GM19035 (cell line): ENCODE measurements at regions not wholly inside any gene's neighbourhood (a gene's known extent, or its start where the extent isn't known, plus 50 kb on each side); places are given as distances from the start of the nearest gene placed in this dataset.

Experiments used
- ATAC-seq: cut with Tn5 transposase; IDR thresholded peaks from one replicate; pipeline ENCODE4 v1.9.1; 2021; ENCODE audit not compliant: unreplicated experiment

DNA sequence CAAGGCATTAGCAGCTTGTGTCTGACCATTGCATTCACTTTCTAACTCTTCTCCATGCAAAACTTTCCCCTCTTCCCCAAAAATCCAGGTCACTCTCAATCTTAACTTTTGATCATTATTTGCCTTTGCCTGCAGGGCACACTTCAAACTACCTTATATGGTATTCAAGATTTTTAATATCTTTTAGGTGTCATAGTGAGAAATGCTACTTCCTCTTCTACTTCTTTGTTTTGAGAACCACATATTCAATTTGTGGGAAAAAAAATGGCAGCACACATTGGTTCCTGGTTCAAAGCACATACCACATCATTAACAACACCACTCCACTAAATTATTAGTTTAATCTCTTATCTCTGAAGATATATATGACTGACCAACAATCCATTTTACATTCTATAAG, 1267.0 kb upstream of the CITED2 start:
- ATAC-seq = no peak

DNA sequence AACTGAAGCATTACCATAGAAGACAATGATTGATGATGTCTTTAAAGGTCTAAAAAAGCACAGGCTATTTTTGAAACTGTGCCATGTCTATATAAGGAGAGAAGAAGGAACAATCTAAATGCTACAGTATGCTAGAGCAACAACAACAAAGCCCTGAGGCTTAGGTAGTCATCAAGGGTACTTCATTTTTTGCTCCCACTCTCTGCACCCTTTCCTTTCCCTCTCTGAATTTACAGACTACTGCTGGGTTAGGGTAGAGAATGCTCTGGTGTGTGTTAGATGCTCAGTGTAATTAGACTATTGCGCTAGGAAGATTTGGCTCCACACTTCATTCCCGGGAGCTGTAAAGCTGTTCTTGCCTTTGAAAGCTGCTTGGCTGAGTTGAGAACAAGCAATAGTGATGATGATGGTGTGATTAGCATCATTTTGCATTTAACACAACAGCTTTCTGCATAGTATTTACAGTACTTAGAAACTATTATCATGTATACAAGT, 1262.5 kb upstream of the CITED2 start:
- ATAC-seq = no peak

DNA sequence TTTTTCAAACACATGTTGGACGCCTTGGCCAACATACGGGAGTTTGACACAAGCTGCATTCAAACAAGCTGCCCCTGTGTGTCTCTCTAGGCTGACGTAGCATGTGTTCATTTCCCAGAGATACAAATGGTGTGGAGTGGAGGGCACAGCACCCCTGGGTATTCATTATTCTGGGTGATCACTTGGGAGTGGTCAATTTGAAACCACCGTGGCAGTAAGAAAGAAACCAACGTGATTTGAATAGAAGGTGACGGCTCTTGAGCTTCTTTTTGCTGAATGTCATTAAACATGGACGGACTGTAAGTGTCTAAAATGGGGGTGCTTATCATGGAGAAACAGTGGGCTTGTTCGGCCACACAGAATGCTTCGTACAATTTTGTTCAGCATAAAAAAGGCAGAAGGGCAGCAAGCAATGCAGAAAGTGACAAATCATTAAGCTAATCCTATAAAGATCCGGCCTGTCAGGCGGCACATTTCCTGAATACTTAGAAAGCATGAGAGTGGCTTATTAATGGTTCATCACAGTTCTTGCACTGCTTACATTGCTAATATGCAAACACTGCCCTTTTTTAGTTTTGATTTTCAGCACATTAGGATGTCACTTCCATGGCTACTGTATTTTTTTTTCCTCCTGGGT, 1261.9 kb upstream of the CITED2 start:
- no peak for ATAC-seq

DNA sequence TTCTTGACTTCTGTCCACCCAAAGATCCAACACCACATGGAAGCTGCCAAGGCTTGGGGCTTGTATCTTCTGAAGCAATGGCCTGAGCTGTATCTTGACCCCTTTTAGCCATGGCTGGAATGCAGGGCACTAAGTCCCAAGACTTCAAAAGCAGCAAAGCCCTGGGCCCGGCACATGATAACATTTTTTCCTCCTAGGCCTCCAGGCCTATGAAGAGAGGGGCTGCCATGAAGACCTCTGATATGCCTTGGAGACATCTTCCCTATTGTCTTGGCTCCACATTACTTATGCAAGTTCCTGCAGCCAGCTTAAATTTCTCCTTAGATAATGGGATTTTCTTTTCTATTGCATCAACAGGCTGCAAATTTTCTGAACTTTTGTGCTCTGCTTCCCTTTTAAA, 1252.6 kb upstream of the CITED2 start:
- ATAC-seq = no peak

DNA sequence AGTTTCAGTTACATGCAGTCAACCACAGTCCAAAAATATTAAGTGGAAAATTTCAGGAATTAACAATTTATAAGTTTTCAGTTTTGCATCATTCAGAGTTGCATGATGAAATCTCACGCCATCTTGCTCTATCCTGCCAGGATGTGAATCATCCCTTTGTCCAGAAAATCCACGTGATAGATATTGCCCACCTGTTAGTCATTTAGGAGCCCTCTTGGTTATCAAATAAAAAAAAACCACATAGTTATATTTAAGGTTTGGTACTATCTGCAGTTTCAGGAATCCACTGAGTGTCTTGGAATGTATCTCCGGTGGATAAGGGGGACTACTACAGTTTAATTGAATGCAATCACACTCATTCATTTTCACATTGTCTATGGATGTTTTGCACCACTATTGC, 1249.0 kb upstream of the CITED2 start:
- ATAC-seq = no peak

DNA sequence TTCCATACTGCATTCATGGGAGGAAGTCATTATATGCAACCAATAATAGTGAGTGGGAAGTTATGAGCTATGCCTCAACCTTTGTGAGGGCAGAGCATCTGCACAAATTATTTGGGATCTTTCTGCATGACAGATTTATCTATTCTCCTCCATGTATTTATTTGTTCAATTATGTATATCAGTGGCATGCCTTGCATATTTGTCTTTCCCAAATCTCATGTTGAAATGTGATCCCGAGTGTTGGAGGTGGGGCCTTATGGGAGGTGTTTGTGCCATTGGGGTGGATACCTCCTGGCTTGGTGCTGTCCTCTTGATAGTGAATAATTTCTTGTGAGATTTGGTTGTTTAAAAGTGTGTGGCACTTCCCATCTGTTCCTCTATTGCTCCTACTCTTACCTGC, 1246.0 kb upstream of the CITED2 start:
- no peak for ATAC-seq

DNA sequence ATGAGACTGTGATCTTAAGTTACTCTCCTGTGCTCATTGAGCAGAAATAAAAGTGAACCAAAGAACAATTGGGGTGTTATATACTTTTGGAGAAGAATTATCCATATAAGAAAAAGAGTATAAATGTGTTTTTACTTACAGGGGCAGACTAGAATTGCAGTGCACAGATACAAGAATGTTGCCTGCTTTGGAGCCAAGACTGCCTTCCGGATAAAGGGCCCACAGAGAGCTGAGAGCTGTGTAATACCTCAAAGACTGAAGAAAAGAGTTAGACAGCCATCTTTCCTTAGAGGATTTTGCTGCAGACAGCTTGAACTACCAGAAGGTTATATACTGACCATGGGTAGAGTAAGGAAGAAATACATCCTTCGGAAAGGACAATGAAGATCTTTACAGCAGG, 1235.5 kb upstream of the CITED2 start:
- no peak for ATAC-seq

DNA sequence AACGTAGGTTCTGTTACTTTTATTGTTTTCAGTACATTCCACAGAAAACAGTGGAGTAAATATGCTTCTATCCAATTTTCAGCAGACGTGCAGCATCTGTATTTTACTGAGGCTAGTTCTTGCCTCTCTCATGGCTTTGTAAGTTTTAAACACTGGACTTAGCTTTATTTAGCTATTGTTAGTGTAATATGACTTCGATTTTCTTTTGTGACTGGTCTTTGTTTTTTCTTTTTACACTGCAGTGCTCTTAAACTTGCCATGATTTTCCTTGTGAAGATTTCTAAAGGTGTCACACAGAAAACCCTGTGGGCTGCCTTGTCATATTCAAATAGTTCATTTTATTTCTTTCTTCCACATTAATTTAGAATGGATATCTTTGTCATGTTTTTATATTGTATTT, 1234.9 kb upstream of the CITED2 start:
- ATAC-seq = no peak

DNA sequence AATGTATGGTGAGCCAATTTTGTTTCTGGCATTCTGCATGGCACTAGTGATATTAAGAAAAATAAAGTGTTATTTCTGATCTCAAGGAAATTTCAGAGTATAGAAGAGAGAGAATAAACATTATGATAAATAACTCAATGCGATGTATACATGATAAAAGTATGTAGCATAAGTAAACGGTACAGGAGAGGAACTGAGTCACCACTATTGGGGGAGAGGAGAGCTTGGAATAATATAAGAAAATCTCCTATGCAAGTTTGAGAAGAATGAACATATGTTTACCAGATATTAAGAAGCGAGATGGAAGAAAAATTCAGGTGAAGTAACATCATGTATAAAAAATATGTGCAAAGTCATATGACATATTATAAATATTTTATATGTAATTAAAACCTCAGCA, 1230.3 kb upstream of the CITED2 start:
- ATAC-seq = no peak

DNA sequence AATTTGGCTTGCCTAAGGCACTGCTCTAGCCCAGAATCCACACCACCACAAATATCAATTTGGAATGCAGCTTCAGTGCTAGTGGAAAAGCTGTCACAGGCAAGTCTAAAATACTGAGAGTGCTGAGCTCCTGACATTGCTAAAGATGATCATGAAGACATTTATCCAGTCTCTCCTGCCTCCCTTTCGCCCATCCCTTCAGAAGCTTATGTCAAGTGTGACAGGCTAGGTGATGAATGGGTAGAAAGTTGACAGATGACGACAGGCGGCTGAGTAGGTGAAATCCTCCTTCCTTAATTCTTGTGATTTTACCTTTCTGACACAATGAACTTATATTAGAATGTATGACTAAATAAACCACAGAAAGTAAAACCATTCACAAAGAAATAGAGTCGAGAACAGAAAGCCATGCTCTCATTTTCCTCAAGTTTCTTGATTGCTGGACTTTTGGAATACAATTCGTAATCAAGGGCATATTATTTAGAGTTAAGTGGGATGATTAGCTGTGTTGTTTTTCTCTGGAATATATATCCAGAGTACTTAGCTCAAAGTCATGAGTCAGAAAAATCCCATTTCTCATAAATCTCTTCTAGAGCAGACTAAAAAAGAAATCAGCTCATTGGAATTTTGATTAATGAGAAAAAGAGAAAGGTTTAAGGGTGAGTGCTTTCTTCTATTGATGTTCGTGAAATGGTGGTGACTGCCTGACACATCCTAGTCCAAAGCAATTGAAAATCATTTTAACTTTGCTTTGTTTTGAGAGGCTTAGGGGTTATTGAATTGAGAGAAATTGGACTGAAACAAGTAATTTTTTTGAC, 1228.2 kb upstream of the CITED2 start:
- no peak for ATAC-seq

DNA sequence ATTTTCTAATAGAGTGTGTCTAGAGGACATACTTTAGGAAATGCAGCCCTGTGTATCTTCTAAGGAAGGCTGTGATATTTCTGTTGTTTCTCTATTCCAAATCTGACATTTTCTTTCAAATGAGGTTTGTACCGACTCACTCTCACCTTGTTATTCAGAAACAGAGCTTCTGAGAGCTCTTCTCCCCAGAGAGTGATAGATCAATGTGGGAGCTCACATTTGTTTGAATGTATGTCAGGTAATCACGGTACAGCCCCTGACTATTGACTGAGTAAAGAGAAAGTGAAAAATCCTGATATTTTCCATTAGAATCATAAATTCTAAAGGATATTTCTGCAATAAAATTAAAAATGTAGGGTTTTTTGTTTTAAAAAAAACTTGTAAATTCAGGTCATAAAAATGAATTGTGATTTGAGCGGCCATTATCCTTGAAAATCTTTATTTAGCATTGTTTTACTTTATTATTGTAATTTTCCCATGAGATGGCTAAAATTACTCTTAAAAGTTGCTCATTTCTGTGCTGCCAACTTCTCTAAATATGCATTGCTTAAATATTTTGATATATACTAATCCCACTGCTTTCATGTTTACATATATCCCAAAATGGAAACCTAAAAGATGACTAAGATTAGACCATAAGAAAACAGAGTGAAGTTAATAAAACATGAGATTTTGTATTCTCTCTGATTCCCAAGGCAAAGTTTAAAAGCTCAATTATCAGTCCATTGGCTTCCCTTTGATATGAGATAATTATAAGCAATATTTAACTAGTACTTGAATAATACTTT, 1226.8 kb upstream of the CITED2 start:
- ATAC-seq = no peak

DNA sequence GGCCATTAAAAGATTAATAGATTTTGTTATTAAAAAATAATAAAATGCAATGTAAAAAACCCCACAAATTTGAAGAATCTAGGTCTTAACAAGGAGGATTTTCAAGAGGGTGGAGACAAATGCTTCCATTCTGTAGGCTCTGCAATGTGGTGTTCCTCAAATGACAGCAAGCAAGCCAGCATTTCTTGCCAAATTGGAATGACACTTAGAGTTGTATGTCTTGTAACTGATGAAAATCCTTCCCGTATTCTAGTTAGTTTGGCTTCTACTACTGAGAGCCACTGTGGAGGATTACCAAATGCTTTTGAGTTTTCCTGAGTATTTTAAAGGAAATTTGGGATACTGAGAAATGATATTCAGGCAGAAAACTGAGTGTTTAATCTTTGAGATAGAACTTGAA, 1225.5 kb upstream of the CITED2 start:
- ATAC-seq = no peak

DNA sequence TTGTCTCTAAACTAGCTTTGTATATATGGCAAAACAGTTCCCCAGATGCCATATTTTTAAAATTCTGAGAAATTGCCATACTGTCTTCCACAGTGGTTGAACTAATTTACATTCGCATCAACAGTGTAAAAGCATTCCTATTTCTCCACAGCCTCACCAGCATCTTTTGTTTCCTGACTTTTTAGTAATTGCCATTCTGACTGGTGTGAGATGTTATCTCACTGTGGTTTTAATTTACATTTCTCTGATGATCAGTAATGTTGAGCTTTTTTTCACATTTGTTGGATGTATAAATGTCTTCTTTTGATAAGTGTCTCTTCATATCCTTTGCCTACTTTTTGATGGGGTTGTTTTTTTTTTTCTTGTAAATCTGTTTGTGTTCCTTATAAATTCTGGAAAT, 1222.7 kb upstream of the CITED2 start:
- ATAC-seq = no peak

DNA sequence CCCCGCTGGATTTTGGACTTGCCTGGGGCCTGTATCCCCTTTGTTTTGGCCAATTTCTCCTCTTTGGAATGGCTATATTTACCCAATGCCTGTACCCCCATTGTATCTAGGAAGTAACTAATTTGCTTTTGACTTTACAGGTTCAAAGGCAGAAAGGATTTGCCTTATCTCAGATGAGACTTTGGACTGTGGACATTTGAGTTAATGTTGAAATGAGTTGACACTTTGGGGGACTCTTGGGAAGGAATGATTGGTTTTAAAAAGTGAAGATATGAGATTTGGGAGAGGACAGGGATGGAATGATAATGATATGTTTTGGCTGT, 1220.3 kb upstream of the CITED2 start:
- ATAC-seq = no peak

DNA sequence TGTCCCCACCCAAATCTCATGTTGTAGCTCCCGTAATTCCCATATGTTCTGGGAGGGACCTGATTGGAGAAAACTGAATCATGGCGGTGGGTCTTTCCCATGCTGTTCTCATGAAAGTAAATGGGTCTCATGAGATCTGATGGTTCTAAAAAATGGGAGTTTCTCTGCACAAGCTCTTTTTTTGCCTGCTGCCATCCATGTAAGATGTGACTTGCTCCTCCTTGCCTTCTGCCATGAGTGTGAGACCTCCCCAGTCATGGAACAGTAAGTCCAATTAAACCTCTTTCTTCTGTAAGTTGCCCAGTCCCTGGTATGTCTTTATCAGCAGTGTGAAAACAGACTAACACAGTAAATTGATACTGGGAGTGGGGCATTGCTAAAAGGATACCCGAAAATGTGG, 1218.4 kb upstream of the CITED2 start:
- ATAC-seq = no peak

DNA sequence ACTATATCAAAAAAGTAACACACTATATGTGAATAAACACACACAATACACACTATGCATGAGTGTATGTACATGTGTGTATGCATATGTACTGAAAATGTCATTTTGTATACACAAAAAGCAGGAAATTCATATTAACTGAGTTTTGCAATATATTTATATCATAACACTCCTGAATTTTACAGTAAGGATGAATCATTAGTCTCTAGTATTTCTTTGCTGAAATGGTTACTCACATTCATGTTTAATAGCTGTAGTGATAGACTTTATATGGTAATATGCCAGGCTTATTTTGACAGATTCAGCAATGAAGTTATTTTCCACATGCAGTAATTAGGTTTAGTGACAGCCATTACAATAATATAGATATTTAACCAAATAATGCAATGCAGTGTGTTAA, 1216.2 kb upstream of the CITED2 start:
- ATAC-seq = no peak

DNA sequence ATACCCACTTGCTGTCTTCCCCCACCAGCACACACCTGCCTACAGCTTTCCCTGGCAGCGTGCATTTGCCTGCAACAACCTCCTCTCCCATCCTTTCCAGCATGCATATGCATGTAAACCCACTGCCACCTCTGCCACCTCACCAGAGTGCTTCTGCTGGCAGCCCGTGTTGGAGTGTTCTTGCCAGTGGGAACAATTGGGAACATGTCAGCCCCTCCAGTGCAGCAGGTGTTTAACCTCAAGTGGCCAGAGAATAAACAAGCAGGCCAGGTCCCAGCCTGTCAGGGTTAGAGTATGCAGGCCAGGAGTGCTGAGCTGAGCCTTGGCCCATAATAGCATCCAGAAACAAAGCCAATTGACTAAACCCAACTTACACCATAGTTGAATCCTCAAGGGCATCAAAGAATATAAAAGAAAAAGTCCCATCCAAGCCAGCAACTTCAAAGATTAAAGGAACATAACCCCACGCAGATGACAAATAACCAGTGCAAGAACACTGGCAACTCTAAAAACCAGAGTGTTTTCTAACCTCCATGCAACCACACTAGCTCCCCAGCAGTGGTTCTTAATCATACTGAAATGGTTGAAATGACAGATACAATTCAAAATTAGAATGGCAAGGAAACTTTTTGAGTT, 1212.1 kb upstream of the CITED2 start:
- peak; percentile 92 for ATAC-seq

DNA sequence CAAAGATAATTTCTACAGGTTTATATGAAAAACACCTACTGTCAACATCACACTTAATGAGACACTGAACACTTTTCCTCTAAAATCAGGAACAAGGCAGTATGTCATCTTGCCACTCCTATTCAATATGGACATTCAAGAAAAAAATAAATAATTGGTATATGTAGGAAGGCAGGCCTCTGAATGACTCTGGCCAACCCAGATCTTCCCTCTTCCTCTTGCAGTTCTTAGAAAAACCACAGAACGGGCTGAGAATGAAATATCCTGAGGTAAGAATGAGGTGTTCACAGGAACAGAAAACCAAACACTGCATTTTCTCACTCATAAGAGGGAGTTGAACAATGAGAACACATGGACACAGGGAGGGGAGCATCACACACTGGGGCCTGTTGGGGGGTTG, 1207.2 kb upstream of the CITED2 start:
- ATAC-seq = no peak

DNA sequence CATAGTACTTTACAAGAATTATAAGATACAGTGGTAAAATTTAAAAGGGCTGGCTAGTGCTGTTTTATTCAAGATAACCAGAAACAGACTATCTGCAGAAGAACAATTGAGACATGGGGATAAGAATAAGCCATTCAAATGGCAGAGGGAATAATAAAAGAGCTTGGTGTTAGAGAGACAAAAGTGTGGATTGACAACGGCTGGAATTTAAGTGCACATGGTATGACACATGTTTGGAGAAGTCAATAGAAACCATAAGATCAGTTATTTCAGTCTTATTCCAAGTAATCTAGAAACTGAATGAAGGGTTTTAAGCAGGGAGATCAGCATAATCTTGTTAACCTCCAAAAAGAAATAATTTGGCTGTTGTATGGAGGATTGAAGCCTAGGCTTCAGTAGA, 1205.5 kb upstream of the CITED2 start:
- no peak for ATAC-seq

DNA sequence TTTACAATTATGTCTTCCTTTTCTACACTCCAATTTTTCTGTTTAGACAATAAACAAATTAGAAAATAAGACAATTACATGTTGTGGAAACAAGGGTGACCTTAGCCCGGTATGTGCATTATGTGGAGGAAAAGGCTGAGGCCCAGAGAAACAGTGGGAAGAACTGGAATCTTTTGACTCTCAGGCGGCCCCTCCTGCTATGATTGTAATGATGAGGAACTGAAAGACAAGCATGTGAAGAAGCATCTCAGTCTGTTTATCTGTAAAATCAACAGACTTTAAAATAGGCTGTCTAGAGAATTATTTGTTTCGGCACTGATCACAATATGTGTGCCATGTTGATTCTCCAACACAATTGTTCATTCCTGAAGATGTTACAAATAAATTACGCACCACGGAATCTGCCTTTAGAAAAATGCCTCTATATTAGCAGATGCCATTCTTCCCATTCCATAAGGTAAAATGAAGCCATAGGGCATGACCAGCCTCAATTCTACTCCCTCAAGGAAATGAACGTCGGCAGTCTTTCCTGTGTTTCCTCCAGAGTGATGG, 1201.6 kb upstream of the CITED2 start:
- no peak for ATAC-seq

DNA sequence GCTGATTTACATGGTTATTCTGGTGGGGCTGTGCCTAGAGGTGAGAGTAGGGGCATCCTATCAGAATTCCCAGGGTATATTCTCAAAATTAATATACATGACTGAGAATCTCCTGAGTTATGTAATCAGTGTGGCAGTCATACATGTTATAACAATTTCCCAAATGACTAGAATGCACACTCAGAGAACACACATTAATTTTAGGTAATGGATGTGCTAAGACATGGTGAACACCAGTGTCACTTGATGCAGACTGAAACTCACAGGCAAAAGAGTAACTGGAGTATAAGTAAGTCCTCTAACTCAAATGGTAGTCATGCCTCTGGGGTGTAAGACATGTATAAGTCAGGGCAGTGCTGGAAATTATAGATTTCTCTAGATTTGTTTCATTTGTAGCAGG, 1198.4 kb upstream of the CITED2 start:
- ATAC-seq = no peak
